GM18867 (cell line): ENCODE measurements at regions not wholly inside any gene's neighbourhood (a gene's known extent, or its start where the extent isn't known, plus 50 kb on each side); places are given as distances from the start of the nearest gene placed in this dataset.

ENCODE experiments used
- ATAC-seq: cut with Tn5 transposase; IDR thresholded peaks from one replicate; pipeline ENCODE4 v1.9.1; 2021; ENCODE audit warnings: mild to moderate bottlenecking, moderate library complexity; ENCODE audit not compliant: unreplicated experiment

DNA sequence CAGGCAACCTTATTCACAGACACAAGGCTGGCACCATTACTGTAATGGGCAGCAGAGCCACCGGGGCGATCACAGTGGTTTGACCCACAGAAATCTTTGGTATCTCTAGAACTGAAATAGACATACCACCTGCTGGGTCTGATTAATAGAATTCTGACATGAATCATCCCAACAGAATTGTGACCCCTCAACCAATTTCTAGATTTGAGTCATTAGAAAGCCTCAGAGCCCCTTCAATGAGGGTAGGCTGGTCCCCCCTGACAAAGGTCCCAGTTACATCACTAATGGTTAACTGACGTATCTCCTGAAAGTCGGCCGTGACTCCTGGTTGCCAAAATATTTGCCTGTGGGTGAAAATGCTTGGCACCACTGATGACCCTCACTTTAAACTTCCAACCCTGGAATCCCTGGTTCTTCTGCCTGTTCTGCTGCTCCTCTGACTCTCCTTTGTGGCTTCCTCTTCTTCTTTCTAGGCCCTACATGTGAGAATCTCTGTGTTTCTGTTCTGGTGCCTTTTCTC, 124.9 kb upstream of the ARID1B start:
- no peak for ATAC-seq

DNA sequence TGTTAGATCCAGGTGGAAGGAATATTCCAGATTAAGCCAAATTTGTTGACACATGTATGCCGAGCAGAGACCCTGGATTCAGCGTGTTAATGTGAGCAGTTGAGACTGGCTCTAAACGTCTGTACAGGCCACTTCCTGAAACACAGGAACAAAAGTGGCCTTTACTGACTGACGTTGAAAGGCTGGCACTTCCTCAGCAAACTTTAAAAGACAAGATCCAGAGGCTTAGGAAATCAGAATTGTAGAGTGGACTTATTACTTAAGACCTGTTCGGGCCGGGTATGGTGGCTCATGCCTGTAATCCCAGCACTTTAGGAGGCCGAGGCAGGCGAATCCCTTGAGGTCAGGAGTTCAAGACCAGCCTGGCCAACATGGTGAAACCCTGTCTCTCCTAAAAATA, 125.7 kb upstream of the ARID1B start:
- no peak for ATAC-seq

DNA sequence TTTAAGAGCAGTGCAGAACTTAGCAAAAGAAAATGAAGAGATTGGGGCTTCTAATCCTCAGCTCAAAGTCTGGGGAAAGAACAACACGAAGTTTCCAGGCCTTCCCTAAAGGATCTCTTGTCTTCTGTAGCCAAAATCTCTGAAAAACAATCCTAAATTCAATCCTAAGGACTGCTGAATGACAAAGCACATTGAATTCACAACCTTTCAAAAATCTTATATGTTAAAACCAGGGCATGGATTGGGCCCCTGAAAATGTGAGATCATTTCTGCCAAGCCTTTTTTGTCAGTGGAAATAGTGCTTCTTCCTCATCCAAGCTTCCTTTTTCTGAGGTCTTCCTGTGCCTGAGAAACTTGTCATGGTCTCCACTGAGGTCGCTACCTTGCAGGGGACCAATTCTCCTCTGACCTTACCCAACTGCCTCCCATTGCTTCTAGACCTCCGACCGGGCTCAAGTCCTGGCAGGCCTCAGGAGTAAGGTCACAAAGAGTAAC, 126.2 kb upstream of the ARID1B start:
- no peak for ATAC-seq

DNA sequence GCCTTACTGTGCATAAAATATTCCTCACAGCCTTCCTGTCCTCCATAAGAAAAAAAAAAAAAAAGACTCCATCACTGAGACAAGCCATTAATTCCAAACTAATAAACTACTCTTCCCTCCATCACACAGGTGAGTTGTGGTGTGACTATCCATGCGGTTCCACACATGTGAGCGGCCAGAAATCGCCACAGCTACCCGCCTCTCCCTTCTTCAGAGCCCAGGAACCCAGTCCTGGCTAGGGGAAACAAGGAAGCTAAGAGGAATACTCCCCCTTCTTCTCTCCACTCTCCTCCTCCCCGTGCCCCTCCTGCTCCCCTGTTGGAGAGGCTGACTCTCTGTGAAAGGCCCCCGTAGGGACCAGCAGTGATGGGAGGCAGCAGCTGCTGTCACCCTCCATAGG, 128.6 kb upstream of the ARID1B start:
- no peak for ATAC-seq

DNA sequence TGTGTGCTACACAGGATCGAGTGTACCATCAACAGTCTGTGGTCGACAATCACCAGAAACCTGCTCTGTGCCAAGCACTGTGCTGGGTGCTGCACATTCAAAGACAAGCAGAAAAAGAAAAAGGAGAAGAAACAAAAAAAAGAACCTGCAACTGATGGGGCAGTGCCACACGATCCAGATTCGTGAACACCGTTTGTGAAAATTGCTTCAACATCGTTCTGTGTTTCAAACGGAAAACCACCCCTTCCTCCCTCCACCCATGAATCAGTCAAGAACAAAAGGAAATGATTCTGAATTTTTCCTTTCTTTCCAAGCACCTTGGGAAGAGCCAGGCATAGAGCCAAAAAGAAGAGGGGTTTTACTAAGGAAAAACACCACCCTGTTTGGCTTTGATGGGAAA, 129.2 kb upstream of the ARID1B start:
- no peak for ATAC-seq

DNA sequence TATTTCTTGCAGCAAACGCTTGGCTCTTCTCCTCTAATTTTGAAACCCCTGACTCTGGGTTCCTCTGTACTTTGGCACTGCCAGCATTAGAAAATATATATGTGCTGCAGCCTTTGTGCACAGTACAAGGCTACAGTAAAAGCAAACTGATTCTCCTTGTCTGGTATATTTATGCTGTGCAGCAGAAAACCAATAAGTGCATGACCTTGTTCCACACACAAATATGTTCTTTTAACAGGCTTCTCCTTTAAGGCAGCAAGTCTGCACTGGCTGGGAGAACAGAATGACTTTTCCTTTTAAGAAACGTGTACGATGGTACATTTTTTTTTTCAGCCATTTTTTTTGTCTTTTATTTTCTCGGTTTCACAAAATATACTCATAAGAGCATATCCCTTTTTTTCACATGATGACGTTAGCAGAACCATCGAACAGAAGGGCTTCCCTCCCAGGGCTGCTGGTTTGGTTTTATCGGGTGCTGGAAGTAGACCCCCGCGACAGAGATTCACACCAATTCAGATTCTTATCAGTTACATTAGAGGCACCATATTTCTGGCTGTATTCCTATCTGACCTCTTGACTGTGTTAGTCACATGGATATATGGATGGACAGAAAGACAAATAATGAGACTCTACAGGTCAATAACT, 129.9 kb upstream of the ARID1B start:
- ATAC-seq, result no peak

DNA sequence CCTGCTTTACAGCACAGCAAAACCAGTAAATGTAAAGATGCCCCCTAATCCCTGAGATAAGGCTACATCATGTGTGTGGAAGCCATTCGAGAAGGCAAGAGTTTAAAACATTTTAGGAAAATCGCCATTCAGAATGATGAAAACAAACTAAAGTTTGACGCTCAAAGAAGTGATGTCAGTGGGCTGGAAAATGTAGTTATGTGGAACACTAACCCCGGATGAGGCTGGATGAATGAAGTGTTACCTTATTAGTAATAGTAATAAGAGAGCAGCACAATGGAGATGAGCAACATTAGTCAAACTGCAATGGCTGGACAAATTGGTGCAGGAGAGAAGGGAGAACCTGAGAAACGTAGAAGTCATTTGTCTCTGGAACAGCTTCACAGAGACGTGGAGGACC, 130.7 kb upstream of the ARID1B start:
- ATAC-seq, result no peak

DNA sequence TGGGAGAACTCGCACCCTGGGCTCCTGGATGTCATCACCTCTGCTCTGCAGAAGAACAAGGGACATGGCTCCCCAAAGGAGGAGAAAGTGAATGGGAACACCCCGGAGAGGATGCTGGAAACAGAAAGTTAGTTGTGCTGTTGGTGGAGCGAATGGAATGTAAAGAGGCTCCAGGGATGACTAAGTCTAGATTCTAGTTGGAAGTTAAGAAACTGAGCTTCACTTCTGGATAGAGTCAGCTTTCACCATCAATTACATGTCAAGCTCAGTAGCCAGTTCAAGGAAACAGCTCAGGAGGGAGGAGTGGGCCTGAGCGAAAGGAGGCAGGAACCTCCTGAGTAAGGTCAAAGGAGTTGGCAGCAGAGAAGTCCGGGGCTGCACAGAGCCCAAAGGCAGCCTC, 132.1 kb upstream of the ARID1B start:
- no peak for ATAC-seq

DNA sequence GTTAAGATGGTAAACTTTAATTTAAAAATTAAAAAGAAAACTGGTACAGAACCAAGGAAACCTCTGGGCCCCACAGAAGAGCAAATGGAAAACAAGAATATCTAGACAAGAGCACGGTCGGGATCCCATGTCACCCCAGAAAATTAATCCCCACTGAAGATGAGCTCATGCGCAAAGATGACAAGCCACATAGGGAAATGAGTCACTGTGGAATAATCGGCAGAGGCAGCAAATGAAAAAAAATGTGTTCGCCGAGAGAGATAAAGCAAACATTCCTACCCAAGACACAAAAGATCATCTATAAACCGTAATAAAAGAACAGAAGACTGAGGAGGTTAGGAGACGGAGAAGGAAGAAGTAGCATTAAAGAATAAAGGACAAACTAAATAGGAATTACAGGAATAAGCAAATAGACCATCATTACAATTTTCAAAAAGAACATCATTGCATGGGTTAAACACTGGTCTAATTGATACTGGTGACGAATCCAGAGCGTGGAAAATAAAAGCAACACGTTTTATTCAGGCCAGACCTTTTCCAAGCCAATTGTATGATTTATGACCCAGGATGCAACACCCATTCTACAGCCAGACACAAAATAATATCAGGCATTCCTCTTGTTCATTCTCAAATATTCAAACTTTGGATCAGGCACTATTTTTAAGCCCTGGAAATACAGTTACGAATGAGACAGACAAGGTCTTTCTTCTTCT, 138.0 kb upstream of the ARID1B start:
- no peak for ATAC-seq

DNA sequence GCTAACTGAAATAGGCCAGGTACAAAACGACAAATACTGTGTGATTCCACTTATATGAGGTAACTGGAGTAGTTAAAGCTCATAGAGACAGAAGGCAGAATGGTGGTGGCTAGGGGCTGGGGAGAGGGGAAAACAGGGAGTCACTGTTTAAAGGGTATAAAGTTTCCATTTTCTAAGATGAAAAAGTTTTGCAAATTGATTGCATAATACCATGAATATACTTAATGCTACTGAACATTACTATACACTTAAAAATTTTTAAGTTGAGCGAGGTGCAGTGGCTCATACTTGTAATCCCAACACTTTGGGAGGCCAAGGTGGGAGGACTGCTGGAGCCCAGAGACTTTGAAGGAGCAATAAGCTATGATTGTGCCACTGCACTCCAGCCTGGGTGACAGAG, 138.6 kb upstream of the ARID1B start:
- no peak for ATAC-seq

DNA sequence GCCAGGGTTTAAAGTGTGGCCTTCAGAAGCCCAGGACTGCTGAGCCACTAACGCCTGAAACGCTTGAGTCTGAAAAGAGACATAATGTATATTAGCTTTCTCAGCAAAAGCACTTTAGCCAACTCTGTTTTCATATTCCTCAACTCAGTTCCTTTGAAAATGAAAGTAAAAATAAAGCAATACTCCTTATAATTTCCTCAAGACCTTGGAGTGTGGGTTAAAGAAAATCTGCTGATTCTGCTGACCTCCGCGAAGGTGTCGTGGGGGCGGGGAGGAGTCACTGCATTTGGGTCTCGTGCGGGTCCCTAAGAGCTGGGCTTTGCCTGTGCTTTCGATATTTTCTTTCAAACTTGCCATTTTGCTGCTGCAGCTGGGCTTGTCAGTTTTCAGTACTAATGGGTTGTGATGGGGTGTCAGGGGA, 142.2 kb upstream of the ARID1B start:
- no peak for ATAC-seq

DNA sequence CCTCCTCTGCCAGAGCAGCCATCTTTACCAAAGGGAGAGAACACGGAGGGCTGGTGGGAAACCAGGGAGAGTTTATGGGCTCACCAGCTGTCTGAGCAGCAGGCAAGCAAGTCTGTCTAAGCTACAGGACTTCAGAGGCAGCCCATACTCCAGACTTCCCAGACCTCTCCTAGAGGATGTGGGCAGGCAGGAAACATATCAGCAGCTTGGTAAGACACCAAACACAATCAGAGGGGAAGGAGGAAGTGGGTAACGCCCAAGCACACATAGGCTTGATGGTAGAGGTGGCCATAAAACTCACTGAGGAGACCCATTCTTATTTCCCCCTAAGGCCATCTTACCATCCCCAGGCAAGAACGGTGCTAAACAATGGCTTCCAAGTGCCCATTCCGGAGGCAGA, 143.1 kb upstream of the ARID1B start:
- ATAC-seq, result no peak

DNA sequence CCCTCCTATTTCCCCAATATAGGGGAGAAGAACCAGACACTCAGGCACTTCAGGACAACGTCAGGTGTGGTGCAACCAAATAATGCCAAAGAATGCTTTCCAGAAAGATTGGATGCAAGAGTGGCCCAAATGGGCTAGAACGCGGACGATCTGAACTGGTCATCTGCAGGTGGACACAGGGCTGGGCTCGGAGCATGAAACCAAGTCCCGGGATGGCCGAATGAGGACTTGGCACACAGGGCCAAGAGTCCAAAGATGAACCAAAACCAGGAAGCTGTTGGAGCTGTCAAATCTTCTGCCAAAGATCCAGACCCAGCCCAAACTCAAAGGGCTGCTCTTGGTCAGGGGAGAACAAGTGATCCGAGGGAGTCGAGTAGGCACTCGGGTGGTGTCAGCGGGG, 143.9 kb upstream of the ARID1B start:
- ATAC-seq, result no peak

DNA sequence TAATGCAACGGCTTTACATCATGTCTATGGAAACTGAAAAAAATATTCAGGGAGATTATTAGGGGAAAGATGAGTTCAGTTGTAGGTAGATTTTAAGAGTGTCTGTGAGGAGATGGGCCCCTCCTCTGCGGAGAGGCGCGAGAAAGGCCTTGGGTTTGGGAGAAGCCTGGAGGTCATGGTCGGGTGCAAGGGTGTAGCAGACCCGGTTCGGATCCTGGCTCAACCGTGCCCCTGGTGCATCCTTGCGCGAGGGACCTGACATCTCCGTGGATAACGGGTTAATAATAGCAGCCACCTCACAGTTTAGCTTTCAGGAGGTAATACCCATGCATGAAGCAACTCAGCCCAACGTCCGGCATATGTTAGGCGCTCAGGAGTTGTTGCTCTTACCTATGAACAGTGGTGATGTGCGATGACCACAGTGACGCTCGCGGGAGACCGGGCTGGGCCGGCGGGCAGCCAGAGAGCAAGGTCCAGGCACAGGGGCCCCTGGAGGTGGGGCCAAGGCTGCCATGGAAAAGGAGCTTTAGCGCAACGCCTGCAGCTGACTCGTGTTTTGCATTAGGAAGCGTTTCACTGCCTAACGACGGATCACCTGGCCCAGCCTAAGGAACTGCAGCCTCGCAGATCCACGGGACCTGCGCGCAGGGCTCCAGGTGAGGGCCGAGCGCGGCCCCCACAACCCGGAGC, 146.4 kb upstream of the ARID1B start:
- ATAC-seq, result no peak

DNA sequence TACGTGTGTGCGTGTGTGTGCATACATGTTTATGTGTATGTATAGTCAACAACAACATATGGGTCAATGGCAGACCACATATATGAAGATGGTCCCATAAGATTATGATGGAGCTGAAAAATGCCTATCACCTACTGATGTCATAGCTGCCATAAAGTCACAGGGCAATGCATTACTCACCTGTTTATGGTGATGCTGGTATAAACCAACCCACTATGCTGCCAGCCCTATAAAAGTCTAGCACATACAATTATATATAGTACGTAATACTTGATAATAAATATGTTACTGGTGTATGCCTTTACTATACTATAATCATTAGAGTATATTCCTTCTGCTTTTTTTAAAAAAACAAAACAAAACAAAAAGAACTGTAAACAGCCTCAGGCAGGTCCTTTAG, 148.4 kb upstream of the ARID1B start:
- ATAC-seq, result no peak

DNA sequence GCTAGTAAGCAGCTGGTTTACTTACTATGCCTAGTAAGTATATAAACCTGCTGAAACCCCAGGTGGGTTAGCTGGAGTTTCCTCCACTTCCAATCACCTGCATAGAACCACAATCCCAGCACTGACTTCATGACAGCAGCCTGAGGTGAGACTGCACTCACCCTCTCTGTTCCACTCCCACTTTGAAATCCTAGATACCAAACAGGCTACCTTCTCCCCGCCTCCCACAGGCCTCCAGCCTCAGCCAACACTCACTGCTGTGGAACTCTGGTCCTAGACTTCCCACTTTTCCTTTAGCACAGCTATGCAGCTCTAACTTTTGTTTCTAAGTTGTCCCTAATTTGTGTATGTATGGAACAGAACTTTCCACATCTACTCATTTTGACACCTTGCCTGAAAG, 149.7 kb upstream of the ARID1B start:
- ATAC-seq, result no peak

DNA sequence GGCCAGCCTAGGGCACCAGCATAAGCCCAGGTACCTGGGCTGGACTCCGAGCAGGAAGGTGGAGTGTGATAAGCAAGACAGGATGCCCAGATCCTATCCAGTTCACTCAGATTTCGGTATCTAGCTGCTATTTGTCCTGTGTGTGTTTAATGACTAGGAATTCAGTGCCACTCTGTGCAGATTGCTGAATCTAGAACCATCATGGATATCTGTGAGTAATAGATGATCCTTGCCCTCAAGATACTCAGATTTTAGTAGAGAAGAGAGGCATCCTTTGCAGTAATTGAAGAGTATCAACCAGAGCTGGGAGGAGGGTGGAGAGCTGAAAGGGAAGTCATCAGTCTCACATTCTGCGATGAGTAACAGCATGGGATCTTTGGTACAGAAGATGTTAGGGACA, 155.0 kb upstream of the ARID1B start:
- no peak for ATAC-seq

DNA sequence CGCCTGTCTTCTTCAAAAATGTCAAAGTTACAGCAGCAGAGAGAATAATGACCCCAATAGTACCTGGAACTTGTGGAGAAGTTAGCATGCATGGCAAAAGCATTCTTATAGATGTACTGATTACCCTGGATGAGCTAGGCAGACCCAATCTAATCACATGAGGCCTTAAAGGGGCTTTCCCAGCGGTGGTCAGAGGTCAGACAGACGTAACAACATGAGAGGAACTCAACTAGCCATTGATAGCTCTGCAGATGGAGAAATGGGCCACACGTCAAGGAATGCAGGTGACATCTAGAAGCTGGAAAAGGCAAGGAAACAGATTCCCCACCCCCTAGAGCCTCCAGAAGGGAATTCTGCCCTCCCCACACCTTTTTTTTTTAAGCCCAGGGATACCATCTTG, 156.8 kb upstream of the ARID1B start:
- no peak for ATAC-seq

DNA sequence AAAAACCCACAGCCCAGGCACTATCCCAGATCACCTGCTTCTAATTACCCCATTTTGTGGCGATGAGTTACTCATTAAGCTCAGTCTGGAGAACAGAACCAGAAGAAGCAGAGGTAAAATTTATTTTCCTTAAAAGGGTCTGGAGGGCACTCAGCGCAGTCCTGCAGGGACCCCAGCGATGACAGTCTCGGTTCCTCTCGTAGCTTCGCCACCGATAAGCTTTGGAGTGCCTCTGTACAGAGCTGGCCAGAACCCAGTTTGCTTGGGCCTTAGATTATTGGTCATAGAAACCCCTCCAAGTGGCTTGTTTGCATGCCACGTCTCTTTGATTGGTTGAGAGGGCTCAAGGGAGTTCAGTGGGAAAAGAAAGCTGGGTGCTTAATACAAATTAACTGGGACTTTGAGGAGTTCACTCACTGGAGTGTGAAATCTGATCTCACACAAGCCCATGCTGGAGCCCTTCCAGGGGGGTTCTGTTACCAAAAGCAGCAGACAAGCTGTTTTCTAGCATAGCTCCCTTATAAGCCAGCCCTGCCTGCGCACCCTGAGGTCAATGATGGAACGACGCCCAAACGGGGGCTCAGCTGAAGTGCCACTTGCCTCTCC, 158.5 kb upstream of the ARID1B start:
- no peak for ATAC-seq

DNA sequence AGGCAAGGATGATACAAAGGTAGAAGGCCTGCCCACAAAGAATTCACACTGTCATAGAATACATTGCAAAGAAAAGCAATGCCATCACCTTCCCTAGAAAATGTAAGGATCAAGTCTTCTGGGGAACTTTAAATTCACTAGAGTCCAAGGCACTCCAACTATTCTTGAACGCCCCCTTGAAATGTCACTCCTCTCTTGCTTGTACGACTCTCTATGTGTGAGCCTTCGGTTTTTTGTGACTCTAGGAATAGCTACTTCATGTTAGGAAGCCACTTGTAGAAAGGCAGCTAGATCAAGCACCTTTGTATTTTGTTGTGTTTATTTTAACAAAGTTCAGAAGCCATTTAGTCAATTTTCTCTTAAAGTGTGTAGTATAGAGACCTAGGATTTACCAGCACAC, 159.2 kb upstream of the ARID1B start:
- no peak for ATAC-seq

DNA sequence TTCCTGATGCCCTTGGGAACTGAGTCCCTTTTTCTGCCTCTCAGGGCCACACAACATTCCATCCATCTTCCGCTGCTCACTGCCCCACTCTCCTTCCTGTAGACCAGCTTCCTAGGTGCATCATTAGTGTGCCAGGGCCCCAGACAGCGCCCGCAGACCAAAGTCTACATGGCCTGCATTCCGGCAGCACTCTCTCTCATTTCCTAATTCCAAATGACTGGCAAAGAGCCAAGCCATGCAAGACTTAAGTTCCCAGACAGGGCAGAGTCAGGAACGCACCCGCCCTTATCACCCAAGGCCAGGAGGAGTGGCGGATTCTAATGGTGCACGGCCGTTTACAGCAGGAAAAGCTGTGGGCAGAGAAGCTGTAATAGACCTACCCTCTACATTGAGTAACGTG, 159.8 kb upstream of the ARID1B start:
- no peak for ATAC-seq

DNA sequence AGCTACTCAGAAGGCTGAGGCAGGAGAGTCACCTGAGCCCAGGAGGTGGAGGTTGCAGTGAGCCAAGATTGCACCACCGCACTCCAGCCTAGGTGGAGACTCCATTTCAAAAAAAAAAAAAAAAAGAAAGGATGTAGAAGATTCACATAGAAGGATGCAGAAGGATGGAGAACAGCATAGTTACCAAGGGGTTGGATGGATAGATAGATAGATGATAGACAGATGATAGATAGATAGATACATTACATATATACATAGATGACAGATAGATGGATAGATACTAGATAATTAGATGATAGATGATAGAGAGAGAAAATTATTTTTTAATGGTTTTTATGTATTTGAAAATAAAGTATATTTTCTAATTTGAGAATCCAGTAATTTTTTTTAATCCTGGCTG, 160.7 kb upstream of the ARID1B start:
- no peak for ATAC-seq
